Peyer's patch (tissue), 4 donors: ENCODE measurements at regions not wholly inside any gene's neighbourhood (a gene's known extent, or its start where the extent isn't known, plus 50 kb on each side); places are given as distances from the start of the nearest gene placed in this dataset.

Experiments
- DNase-seq, 3 donors: peaks; one replicate each; pipeline ENCODE4 v3.0.0-alpha.2; 2017 to 2019
- H3K27ac ChIP-seq, 4 donors: fragments of 200-600 bp; sonication (generic); one replicate each; pipeline ENCODE4 v1.5.1; 2016 to 2019
- H3K27me3 ChIP-seq, 2 donors: fragments of 200-600 bp; sonication (generic); one replicate each; pipeline ENCODE4 v1.5.1; 2019
- H3K36me3 ChIP-seq, 3 donors: fragments of 200-600 bp; sonication (generic); one replicate each; pipeline ENCODE4 v1.5.1; 2016 to 2019
- H3K4me1 ChIP-seq, 4 donors: fragments of 200-600 bp; sonication (generic); one replicate each; pipeline ENCODE4 v1.5.1; 2016 to 2019
- H3K4me3 ChIP-seq, 4 donors: fragments of 200-600 bp; sonication (generic); 1 replicate in 3 of 4; 2 replicates in 1 of 4; pipeline ENCODE4 v1.5.1; 2016 to 2019; ENCODE audit warnings: mild to moderate bottlenecking in 1 of 4
- H3K9me3 ChIP-seq, 4 donors: fragments of 200-600 bp; sonication (generic); one replicate each; pipeline ENCODE4 v1.5.1; 2016 to 2019; ENCODE audit warnings: mild to moderate bottlenecking in 1 of 4
- CTCF ChIP-seq, 6 experiments: fragments of 450-650 bp in 4 of 6; fragments of 200-600 bp in 2 of 6; sonication (generic) in 1 of 6; IDR thresholded peaks; one replicate each; pipeline ENCODE4 v1.5.1; 2017 to 2019; ENCODE audit warnings: antibody characterized with exemption in 6 of 6, mild to moderate bottlenecking in 3 of 6, moderate library complexity in 1 of 6
- POLR2A ChIP-seq, 2 donors: fragments of 450-650 bp; IDR thresholded peaks; one replicate each; pipeline ENCODE4 v1.5.1; 2017; ENCODE audit warnings: antibody characterized with exemption in 2 of 2, mild to moderate bottlenecking in 2 of 2, moderate library complexity in 2 of 2

- H3K4me3 ChIP-seq, result no peak overlapping the region
- no peaks in the 10 kb centered on the region for H3K36me3 ChIP-seq
- H3K27me3 ChIP-seq, result no peaks in the 10 kb centered on the region
- TF ChIP-seq POLR2A (IDR thresholded peaks at IDR 0.05) (peak in 1 of 2 donors; percentile 31), CTCF (IDR thresholded peaks at IDR 0.05) (no peak)
- peaks cover 0 to 18% (median 2%) of the 10 kb centered on the region in 4 donors for H3K4me1 ChIP-seq
- peak in 2 of 3 donors; percentile 57 to 76 for DNase-seq
- H3K27ac ChIP-seq, result peak overlapping the region in 3 of 4 donors; percentile 64 to 95 (median 85)
- H3K9me3 ChIP-seq, result no peaks in the 10 kb centered on the region
These were observed 134.2 kb downstream of the CEP57L1 start for GRCh38 chr6:109229536-109229935.

DNA sequence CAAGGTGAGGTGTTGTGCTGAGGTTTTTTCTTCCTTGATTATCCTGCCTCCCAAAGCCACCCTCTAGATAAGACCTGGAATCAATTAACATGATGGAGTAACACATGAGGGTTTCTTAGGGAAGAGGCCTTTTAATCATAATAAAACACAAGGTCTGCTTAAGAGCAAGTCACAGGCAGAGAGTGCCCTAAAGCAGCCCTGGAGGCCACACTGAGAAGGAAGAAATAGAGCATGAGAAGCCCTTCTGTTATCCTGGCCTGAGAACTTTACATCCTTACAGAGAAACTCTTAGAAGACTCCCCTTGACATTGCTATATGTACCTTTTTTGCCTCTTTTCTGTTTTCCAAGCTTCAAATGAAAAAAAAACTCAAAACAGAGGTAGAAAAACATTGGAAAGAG, 132.3 kb downstream of the CEP57L1 start:
- Histone ChIP-seq H3K9me3 (no peaks in the 10 kb centered on the region), H3K4me3 (no peak overlapping the region), H3K27ac (no peak overlapping the region), H3K27me3 (no peaks in the 10 kb centered on the region), H3K36me3 (no peaks in the 10 kb centered on the region), H3K4me1 (peaks cover 0 to 18% (median 2%) of the 10 kb centered on the region in 4 donors)
- DNase-seq, result no peak
- TF ChIP-seq CTCF (IDR thresholded peaks at IDR 0.05) (no peak), POLR2A (IDR thresholded peaks at IDR 0.05) (no peak)

- H3K4me3 ChIP-seq, result no peak overlapping the region
- no peak overlapping the region for H3K27ac ChIP-seq
- DNase-seq, result no peak
- H3K9me3 ChIP-seq, result no peaks in the 10 kb centered on the region
- H3K4me1 ChIP-seq, result peaks cover 0 to 12% (median 2%) of the 10 kb centered on the region in 4 donors
- H3K36me3 ChIP-seq, result no peaks in the 10 kb centered on the region
- TF ChIP-seq CTCF (IDR thresholded peaks at IDR 0.05) (no peak), POLR2A (IDR thresholded peaks at IDR 0.05) (no peak)
- H3K27me3 ChIP-seq, result no peaks in the 10 kb centered on the region
These were observed 131.0 kb downstream of the CEP57L1 start for GRCh38 chr6:109226353-109226752.

DNA sequence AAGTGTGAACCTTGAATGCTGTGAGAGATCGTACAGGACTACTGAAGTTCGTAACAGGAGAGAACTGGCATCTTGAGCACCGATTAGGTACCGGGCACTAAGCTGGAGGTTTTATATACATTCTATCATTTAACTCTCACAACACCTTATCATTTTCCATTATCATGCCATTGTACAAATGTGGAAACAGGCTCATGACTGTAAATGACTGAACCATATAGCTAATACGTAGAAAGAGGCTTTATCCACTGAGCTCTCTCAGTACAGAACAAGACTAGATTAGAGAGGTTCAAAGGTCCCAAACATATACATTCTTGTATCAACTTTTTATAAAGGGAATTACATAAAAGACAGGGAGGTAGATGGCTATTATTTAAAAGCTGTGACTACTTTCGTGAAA, 130.6 kb downstream of the CEP57L1 start:
- TF ChIP-seq POLR2A (IDR thresholded peaks at IDR 0.05) (no peak), CTCF (IDR thresholded peaks at IDR 0.05) (no peak)
- peaks cover 0 to 10% (median 2%) of the 10 kb centered on the region in 4 donors for H3K4me1 ChIP-seq
- H3K27me3 ChIP-seq, result no peaks in the 10 kb centered on the region
- H3K9me3 ChIP-seq, result no peaks in the 10 kb centered on the region
- no peaks in the 10 kb centered on the region for H3K36me3 ChIP-seq
- H3K27ac ChIP-seq, result no peak overlapping the region
- DNase-seq, result no peak
- no peak overlapping the region for H3K4me3 ChIP-seq

DNA sequence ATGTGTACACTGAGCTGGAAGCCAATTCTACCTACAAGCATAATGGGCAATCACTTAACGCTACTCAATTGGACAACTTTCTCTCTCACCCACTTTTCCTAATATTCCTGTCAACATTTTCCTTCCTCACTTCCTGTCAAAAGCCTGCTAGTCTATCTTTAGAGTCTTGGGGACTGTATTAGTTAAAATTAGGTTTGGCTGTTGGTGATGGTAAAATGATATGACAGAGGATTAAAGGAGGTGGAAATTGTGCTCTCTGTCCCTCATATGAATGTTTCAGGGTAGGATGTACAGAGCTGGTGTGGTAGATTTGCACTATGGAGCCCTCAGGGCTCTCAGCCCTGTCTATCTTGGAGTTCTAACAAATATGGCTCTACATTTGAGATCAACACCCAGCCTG, 129.7 kb downstream of the CEP57L1 start:
- peaks cover 0 to 4% (median under 1%) of the 10 kb centered on the region in 4 donors for H3K4me1 ChIP-seq
- H3K4me3 ChIP-seq, result no peak overlapping the region

More for the DNA sequence above, 129.7 kb downstream of the CEP57L1 start:
- no peaks in the 10 kb centered on the region for H3K27me3 ChIP-seq
- TF ChIP-seq CTCF (IDR thresholded peaks at IDR 0.05) (no peak), POLR2A (IDR thresholded peaks at IDR 0.05) (no peak)
- H3K9me3 ChIP-seq, result no peaks in the 10 kb centered on the region
- no peaks in the 10 kb centered on the region for H3K36me3 ChIP-seq
- DNase-seq, result no peak
- no peak overlapping the region for H3K27ac ChIP-seq
